HEK293T (cell line): ENCODE measurements at regions not wholly inside any gene's neighbourhood (a gene's known extent, or its start where the extent isn't known, plus 50 kb on each side); places are given as distances from the start of the nearest gene placed in this dataset.

ENCODE experiments used
- ARNT ChIP-seq: fragments of 450-650 bp; IDR thresholded peaks from 2 replicates; pipeline ENCODE4 v1.6.1; 2017; ENCODE audit warnings: mild to moderate bottlenecking
- BHLHE40 ChIP-seq: fragments of 450-650 bp; IDR thresholded peaks from 2 replicates; pipeline ENCODE4 v1.6.1; 2016; ENCODE audit warnings: mild to moderate bottlenecking, moderate library complexity, borderline replicate concordance
- ELF4 ChIP-seq: fragments of 450-650 bp; IDR thresholded peaks from 2 replicates; pipeline ENCODE4 v1.6.1; 2017; ENCODE audit warnings: antibody characterized with exemption
- FOXA1 ChIP-seq: fragments of 450-650 bp; IDR thresholded peaks from 2 replicates; pipeline ENCODE4 v1.6.1; 2016; ENCODE audit warnings: mild to moderate bottlenecking
- FOXK2 ChIP-seq: fragments of 450-650 bp; IDR thresholded peaks from 2 replicates; pipeline ENCODE4 v1.6.1; 2016; ENCODE audit warnings: mild to moderate bottlenecking
- FOXM1 ChIP-seq: fragments of 450-650 bp; IDR thresholded peaks from 2 replicates; pipeline ENCODE4 v1.6.1; 2017; ENCODE audit warnings: mild to moderate bottlenecking, borderline replicate concordance
- HDGF ChIP-seq: fragments of 450-650 bp; IDR thresholded peaks from 2 replicates; pipeline ENCODE4 v1.6.1; 2017; ENCODE audit warnings: antibody characterized with exemption, borderline replicate concordance
- L3MBTL2 ChIP-seq: fragments of 450-650 bp; conservative IDR thresholded peaks from 2 replicates; pipeline ENCODE4 v1.6.1; 2016; ENCODE audit warnings: mild to moderate bottlenecking
- LEF1 ChIP-seq: fragments of 450-650 bp; IDR thresholded peaks from 2 replicates; pipeline ENCODE4 v1.6.1; 2017; ENCODE audit warnings: mild to moderate bottlenecking, borderline replicate concordance
- NFRKB ChIP-seq: fragments of 450-650 bp; IDR thresholded peaks from 2 replicates; pipeline ENCODE4 v1.6.1; 2016; ENCODE audit warnings: mild to moderate bottlenecking, moderate library complexity
- SP1 ChIP-seq: fragments of 450-650 bp; IDR thresholded peaks from 2 replicates; pipeline ENCODE4 v1.6.1; 2017
- SUZ12 ChIP-seq: fragments of 450-650 bp; IDR thresholded peaks from 2 replicates; pipeline ENCODE4 v1.6.1; 2016; ENCODE audit warnings: mild to moderate bottlenecking
- TARDBP ChIP-seq: fragments of 450-650 bp; IDR thresholded peaks from 2 replicates; pipeline ENCODE4 v1.6.1; 2016
- ZNF384 ChIP-seq: fragments of 450-650 bp; IDR thresholded peaks from 2 replicates; pipeline ENCODE4 v1.6.1; 2016

DNA sequence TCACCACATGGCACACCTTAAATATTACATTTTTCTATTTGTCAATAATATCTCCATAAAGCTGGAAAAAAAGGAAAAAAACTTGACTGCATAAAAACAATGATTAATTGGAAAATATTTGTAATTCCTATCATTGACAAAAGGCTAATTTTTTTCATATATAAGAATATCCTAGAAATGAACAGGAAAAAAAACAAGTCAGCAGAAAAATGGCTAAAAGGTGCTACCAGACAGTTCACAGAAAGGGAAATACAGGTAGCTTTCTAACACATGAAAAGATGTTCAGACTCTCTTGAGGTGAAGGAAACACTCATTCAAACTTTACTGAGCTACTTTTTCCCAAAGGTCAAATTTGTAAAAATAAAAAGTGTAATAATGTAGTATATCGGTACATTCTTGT lies 104.1 kb upstream of the SCAF8 start:
- TF ChIP-seq ZNF384 (no peak), LEF1 (no peak), SUZ12 (no peak), FOXM1 (no peak), ARNT (no peak), SP1 (no peak), TARDBP (no peak), ELF4 (no peak), L3MBTL2 (no peak), FOXA1 (no peak), FOXK2 (no peak), BHLHE40 (no peak), NFRKB (no peak), HDGF (no peak)
